ENCODE measurements at regions not wholly inside any gene's neighbourhood (a gene's known extent, or its start where the extent isn't known, plus 50 kb on each side); places are given as distances from the start of the nearest gene placed in this dataset.

DNA sequence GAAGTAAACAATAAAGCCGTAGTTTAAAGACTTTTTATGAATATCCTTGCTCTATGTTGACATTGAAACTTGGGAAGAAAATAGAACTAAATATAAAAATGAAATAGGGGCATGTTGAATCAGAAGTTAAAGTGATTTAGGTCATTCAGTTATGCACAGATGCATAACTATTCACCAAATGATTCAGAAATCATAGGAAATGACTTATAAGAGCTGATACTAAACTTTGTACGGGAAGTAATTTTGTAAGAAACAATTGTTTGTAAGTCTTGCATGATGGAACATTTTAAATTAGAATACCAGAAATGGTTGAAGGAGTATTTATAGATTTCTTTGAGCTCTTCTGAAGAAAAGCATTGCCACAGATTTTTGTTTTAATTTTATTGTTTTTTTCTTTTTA lies 246.5 kb downstream of the CPE start:
- in situ Hi-C loops (cut with HindIII; ENCODE audit: low pct_unique_long_range_greater_than_20kb, low sequenced_read_pairs): no loop called here
- CTCF ChIA-PET: no interaction called here
- Histone ChIP-seq H3K9me3 (ENCODE audit: control insufficient read depth, insufficient read depth, low read depth, low read length) (no peaks in the 10 kb centered on the region), H3K36me3 (ENCODE audit: control insufficient read depth, insufficient read depth, low read length) (no peaks in the 10 kb centered on the region), H3K4me3 (ENCODE audit: low read depth in 2 of 2, low read length in 2 of 2) (no peak overlapping the region), H3K27ac (ENCODE audit: low read length) (no peak overlapping the region), H3K27me3 (ENCODE audit: control insufficient read depth, insufficient read depth, low read length) (no peaks in the 10 kb centered on the region), H3K4me1 (ENCODE audit: control insufficient read depth, insufficient read depth, low read length) (no peaks in the 10 kb centered on the region)
- no peak for ATAC-seq
- no peak for TF ChIP-seq TCF7L2 (IDR thresholded peaks at IDR 0.05; ENCODE audit: low read depth, low read length)
- TF ChIP-seq, protein P1, sequence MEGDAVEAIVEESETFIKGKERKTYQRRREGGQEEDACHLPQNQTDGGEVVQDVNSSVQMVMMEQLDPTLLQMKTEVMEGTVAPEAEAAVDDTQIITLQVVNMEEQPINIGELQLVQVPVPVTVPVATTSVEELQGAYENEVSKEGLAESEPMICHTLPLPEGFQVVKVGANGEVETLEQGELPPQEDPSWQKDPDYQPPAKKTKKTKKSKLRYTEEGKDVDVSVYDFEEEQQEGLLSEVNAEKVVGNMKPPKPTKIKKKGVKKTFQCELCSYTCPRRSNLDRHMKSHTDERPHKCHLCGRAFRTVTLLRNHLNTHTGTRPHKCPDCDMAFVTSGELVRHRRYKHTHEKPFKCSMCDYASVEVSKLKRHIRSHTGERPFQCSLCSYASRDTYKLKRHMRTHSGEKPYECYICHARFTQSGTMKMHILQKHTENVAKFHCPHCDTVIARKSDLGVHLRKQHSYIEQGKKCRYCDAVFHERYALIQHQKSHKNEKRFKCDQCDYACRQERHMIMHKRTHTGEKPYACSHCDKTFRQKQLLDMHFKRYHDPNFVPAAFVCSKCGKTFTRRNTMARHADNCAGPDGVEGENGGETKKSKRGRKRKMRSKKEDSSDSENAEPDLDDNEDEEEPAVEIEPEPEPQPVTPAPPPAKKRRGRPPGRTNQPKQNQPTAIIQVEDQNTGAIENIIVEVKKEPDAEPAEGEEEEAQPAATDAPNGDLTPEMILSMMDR (IDR thresholded peaks at IDR 0.05): no peak
- no peak for TF ChIP-seq POLR2AphosphoS5 (IDR thresholded peaks at IDR 0.05; ENCODE audit: low read depth, low read length)
- no peak for TF ChIP-seq REST (IDR thresholded peaks at IDR 0.05; ENCODE audit: insufficient read depth in 1 of 2, low read depth in 2 of 2, low read length in 1 of 2)
- no peak for TF ChIP-seq SIN3A (IDR thresholded peaks at IDR 0.05; ENCODE audit: borderline replicate concordance, insufficient read depth, low read depth, low read length)
- no peak for DNase-seq (ENCODE audit: low read depth, low spot score)
- POLR2A ChIA-PET: no interaction called here
- no TSS peak for BruUV-seq (replicated peaks)
- intact Hi-C loops (cut with micrococcal nuclease; ENCODE audit: unreplicated experiment): no loop called here

DNA sequence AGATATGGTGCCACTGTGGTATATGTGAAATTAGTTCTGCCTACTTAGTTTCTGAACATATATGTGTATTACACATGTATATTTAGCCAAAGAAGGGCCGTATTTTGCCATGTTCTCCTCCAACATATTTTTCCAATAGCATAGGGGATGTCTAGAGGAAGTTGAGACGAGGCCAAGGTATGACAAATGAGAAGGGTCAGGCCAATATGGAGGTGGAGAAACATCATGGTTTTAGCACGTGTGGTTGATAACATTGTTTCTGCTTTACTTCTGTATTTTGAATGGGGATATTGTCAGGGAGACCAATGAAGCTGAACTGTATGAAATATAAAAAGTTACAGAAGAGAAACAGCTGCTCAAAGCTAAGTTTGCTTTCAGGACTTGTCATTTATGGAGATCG lies 246.7 kb upstream of the TLL1 start:
- ChIA-PET POLR2A (no interaction called here), CTCF (no interaction called here)
- ATAC-seq (no peak), DNase-seq (ENCODE audit: low read depth, low spot score) (no peak)
- BruUV-seq (replicated peaks): no TSS peak
- intact Hi-C loops (cut with micrococcal nuclease; ENCODE audit: unreplicated experiment): no loop called here
- no peaks in the 10 kb centered on the region for H3K4me1 ChIP-seq (ENCODE audit: control insufficient read depth, insufficient read depth, low read length)
- H3K9me3 ChIP-seq (ENCODE audit: control insufficient read depth, insufficient read depth, low read depth, low read length): no peaks in the 10 kb centered on the region
- TF ChIP-seq SIN3A (IDR thresholded peaks at IDR 0.05; ENCODE audit: borderline replicate concordance, insufficient read depth, low read depth, low read length) (no peak), TCF7L2 (IDR thresholded peaks at IDR 0.05; ENCODE audit: low read depth, low read length) (no peak), POLR2AphosphoS5 (IDR thresholded peaks at IDR 0.05; ENCODE audit: low read depth, low read length) (no peak), REST (IDR thresholded peaks at IDR 0.05; ENCODE audit: insufficient read depth in 1 of 2, low read depth in 2 of 2, low read length in 1 of 2) (no peak)
- TF ChIP-seq, protein P1 (IDR thresholded peaks at IDR 0.05): no peak
- in situ Hi-C loops (cut with HindIII; ENCODE audit: low pct_unique_long_range_greater_than_20kb, low sequenced_read_pairs): no loop called here
- no peaks in the 10 kb centered on the region for H3K27me3 ChIP-seq (ENCODE audit: control insufficient read depth, insufficient read depth, low read length)
- H3K36me3 ChIP-seq (ENCODE audit: control insufficient read depth, insufficient read depth, low read length): no peaks in the 10 kb centered on the region
- H3K27ac ChIP-seq (ENCODE audit: low read length): no peak overlapping the region
- H3K4me3 ChIP-seq (ENCODE audit: low read depth in 2 of 2, low read length in 2 of 2): no peak overlapping the region
